GM23338 (cell line): ENCODE measurements at regions not wholly inside any gene's neighbourhood (a gene's known extent, or its start where the extent isn't known, plus 50 kb on each side); places are given as distances from the start of the nearest gene placed in this dataset.

ENCODE experiments used
- ATAC-seq: fragments of 200-7000 bp; cut with Tn5 transposase; 3 replicates; pipeline ENCODE4 v1.9.1; 2020
- DNase-seq: peaks from one replicate; pipeline ENCODE4 v3.0.0-alpha.2; 2015; ENCODE audit warnings: low spot score
- H2AFZ ChIP-seq: fragments of 200-600 bp; sonication (generic); 2 replicates; pipeline ENCODE4 v1.8.0; 2016; ENCODE audit warnings: antibody characterized with exemption, mild to moderate bottlenecking, moderate library complexity
- H3F3A ChIP-seq: fragments of 200-600 bp; sonication (generic); replicated peaks from 2 replicates; pipeline ENCODE4 v1.8.0; 2017; ENCODE audit warnings: antibody characterized with exemption, mixed run types, low read depth
- H3K27ac ChIP-seq: fragments of 200-600 bp; sonication (generic); 2 replicates; pipeline ENCODE4 v1.6.1; 2016; ENCODE audit warnings: low read depth
- H3K27me3 ChIP-seq: fragments of 200-600 bp; sonication (generic); 2 replicates; pipeline ENCODE4 v1.8.0; 2016; ENCODE audit warnings: mild to moderate bottlenecking, mixed run types, moderate library complexity; ENCODE audit not compliant: insufficient read depth
- H3K36me3 ChIP-seq: fragments of 200-600 bp; sonication (generic); 2 replicates; pipeline ENCODE4 v1.8.0; 2016; ENCODE audit warnings: mild to moderate bottlenecking; ENCODE audit not compliant: insufficient read depth
- H3K4me1 ChIP-seq: fragments of 200-600 bp; sonication (generic); 2 replicates; pipeline ENCODE4 v1.8.0; 2016; ENCODE audit warnings: mild to moderate bottlenecking, moderate library complexity; ENCODE audit not compliant: insufficient read depth
- H3K4me2 ChIP-seq: fragments of 200-600 bp; sonication (generic); 2 replicates; pipeline ENCODE4 v1.7.1; 2017; ENCODE audit warnings: mixed run types
- H3K4me3 ChIP-seq: fragments of 200-600 bp; sonication (generic); 2 replicates; pipeline ENCODE4 v1.6.1; 2016; ENCODE audit warnings: mixed run types
- H3K79me2 ChIP-seq: fragments of 200-600 bp; sonication (generic); replicated peaks from 2 replicates; pipeline ENCODE4 v1.8.0; 2017; ENCODE audit warnings: mild to moderate bottlenecking; ENCODE audit not compliant: insufficient read depth
- H3K9me2 ChIP-seq: fragments of 200-600 bp; sonication (generic); 2 replicates; pipeline ENCODE4 v1.8.0; 2017; ENCODE audit not compliant: insufficient read depth
- H4K20me1 ChIP-seq: fragments of 200-600 bp; sonication (generic); replicated peaks from 2 replicates; pipeline ENCODE4 v1.8.0; 2017; ENCODE audit warnings: mild to moderate bottlenecking; ENCODE audit not compliant: insufficient read depth
- H3K27ac Mint-ChIP-seq: 2 replicates; pipeline ENCODE4 v1.8.0; 2020; ENCODE audit warnings: inconsistent platforms, mild to moderate bottlenecking, moderate library complexity, mixed read lengths
- H3K27me3 Mint-ChIP-seq: 3 replicates; pipeline ENCODE4 v1.8.0; 2022; ENCODE audit warnings: low read depth, mild to moderate bottlenecking, moderate library complexity, mixed read lengths, inconsistent platforms; ENCODE audit not compliant: insufficient read depth, poor library complexity
- H3K36me3 Mint-ChIP-seq: 3 replicates; pipeline ENCODE4 v1.8.0; 2021; ENCODE audit warnings: low read depth, mild to moderate bottlenecking, inconsistent platforms, moderate library complexity, mixed read lengths
- H3K4me1 Mint-ChIP-seq: 3 replicates; pipeline ENCODE4 v1.8.0; 2020; ENCODE audit warnings: mild to moderate bottlenecking, inconsistent platforms, mixed read lengths
- H3K4me3 Mint-ChIP-seq: 3 replicates; pipeline ENCODE4 v1.8.0; 2021; ENCODE audit warnings: moderate library complexity, mild to moderate bottlenecking, inconsistent platforms, mixed read lengths
- H3K9me3 Mint-ChIP-seq: 3 replicates; pipeline ENCODE4 v1.8.0; 2020; ENCODE audit warnings: moderate library complexity, mild to moderate bottlenecking, inconsistent platforms, mixed read lengths
- CTCF ChIP-seq, 2 experiments: fragments of 200-600 bp in 1 of 2; sonication (generic) in 1 of 2; conservative IDR thresholded peaks; 2 replicates each; pipeline versions ENCODE4 v1.5.1 to v1.6.1; 2016 to 2017; ENCODE audit warnings: antibody characterized with exemption in 2 of 2, low read depth in 2 of 2, mild to moderate bottlenecking in 2 of 2, moderate library complexity in 1 of 2
- EZH2 ChIP-seq: fragments of 200-600 bp; sonication (generic); IDR thresholded peaks from one replicate; pipeline ENCODE4 v1.8.0; 2017; ENCODE audit warnings: antibody characterized with exemption, mild to moderate bottlenecking, low read depth; ENCODE audit not compliant: unreplicated experiment
- JUNB ChIP-seq: IDR thresholded peaks from one replicate; pipeline ENCODE4 v1.6.1; 2016; ENCODE audit warnings: antibody characterized with exemption; ENCODE audit not compliant: unreplicated experiment
- NANOG ChIP-seq: IDR thresholded peaks from 2 replicates; pipeline ENCODE4 v1.6.1; 2016; ENCODE audit warnings: antibody characterized with exemption, borderline replicate concordance
- POLR2AphosphoS5 ChIP-seq: IDR thresholded peaks from 2 replicates; pipeline ENCODE4 v1.6.1; 2016; ENCODE audit warnings: antibody characterized with exemption, low read depth
- REST ChIP-seq: IDR thresholded peaks from one replicate; pipeline ENCODE4 v1.6.1; 2018; ENCODE audit warnings: antibody characterized with exemption; ENCODE audit not compliant: unreplicated experiment
- STAT1 ChIP-seq: IDR thresholded peaks from one replicate; pipeline ENCODE4 v1.6.1; 2016; ENCODE audit warnings: antibody characterized with exemption; ENCODE audit not compliant: unreplicated experiment
- ZNF114 ChIP-seq: fragments of 250-450 bp; sonication (Bioruptor Pico); IDR thresholded peaks from 2 replicates; pipeline ENCODE4 v1.5.0; 2020; ENCODE audit warnings: mild to moderate bottlenecking, moderate library complexity
- ZNF331 ChIP-seq: fragments of 250-450 bp; sonication (Bioruptor Pico); IDR thresholded peaks from 2 replicates; pipeline ENCODE4 v1.5.0; 2020; ENCODE audit warnings: low read depth, mild to moderate bottlenecking, moderate library complexity
- TF ChIP-seq, protein P1 (sequence below): IDR thresholded peaks from 2 replicates; pipeline ENCODE4 v1.6.1; 2016; ENCODE audit warnings: antibody characterized with exemption

DNA sequence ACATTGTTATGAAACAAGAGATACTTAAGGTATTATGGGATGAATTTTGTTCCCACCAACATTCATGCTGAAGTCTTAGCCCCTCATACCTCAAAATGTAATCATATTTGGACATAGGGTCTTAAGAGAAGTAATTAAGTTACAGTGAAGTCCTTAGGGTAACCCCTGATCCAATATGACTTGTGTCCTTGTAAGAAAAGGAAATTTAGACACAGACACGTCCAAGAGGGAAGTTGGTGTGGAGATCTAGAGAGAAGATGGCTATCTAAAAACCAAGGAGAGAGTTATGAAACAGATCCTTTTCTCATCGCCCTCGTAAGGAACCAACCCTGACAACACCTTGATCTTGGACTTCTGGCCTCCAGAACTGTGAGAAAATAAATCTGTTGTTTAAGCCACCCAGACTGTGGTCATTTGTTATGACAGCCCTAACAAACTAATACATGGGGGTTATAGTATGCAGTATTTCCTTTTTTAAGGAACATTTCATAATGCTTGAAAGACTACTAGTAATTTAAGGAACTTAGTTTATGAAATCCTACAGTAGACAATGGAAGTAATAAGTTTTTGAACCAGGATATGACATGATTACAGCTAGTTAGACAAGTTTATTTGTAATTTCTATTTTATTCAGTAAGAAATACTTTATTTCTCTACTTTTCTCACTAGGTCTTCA, 875.5 kb upstream of the ADGRL2 start:
- H3K27ac ChIP-seq, result no peak overlapping the region
- no peaks in the 10 kb centered on the region for H3K36me3 Mint-ChIP-seq
- no peak for ATAC-seq
- no peaks in the 10 kb centered on the region for H3F3A ChIP-seq
- H3K9me2 ChIP-seq, result 0 out of 2 replicates have a peak, but pooled peaks cover 8% of the 10 kb centered on the region
- no peaks in the 10 kb centered on the region; the same call in 2 of the 3 replicates for H3K9me3 Mint-ChIP-seq
- no peak overlapping the region for H2AFZ ChIP-seq
- no peak overlapping the region for H3K27ac Mint-ChIP-seq
- H3K4me3 ChIP-seq, result no peak overlapping the region
- H4K20me1 ChIP-seq, result no peaks in the 10 kb centered on the region
- no peaks in the 10 kb centered on the region for H3K27me3 Mint-ChIP-seq
- H3K36me3 ChIP-seq, result no peaks in the 10 kb centered on the region
- TF ChIP-seq EZH2 (no peak), POLR2AphosphoS5 (no peak), STAT1 (no peak), ZNF331 (CRISPR knock-in tag) (no peak), ZNF114 (CRISPR knock-in tag) (no peak), CTCF (conservative IDR thresholded peaks at IDR 0.05; ENCODE audit: low read depth in 2 of 2) (no peak), NANOG (no peak), REST (no peak), JUNB (no peak)
- TF ChIP-seq, protein P1, sequence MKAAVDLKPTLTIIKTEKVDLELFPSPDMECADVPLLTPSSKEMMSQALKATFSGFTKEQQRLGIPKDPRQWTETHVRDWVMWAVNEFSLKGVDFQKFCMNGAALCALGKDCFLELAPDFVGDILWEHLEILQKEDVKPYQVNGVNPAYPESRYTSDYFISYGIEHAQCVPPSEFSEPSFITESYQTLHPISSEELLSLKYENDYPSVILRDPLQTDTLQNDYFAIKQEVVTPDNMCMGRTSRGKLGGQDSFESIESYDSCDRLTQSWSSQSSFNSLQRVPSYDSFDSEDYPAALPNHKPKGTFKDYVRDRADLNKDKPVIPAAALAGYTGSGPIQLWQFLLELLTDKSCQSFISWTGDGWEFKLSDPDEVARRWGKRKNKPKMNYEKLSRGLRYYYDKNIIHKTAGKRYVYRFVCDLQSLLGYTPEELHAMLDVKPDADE, result no peak
- no peak overlapping the region for H3K4me2 ChIP-seq
- no peaks in the 10 kb centered on the region for H3K4me1 ChIP-seq
- no peak for DNase-seq
- H3K4me1 Mint-ChIP-seq, result no peaks in the 10 kb centered on the region
- H3K4me3 Mint-ChIP-seq, result no peak overlapping the region
- H3K79me2 ChIP-seq, result no peaks in the 10 kb centered on the region
- H3K27me3 ChIP-seq, result no peaks in the 10 kb centered on the region
